OCI-M1 (cell line): ENCODE measurements at regions not wholly inside any gene's neighbourhood (a gene's known extent, or its start where the extent isn't known, plus 50 kb on each side); places are given as distances from the start of the nearest gene placed in this dataset.
"Not testable (repeated sequence)": the region's sequence is repeated elsewhere in the genome, so short reads cannot be mapped to it uniquely, and the experiment has no call there.

Source experiments
- DNase-seq: peaks from one replicate; lab custom pipeline; 2025; lab: John Stamatoyannopoulos, UW

DNA sequence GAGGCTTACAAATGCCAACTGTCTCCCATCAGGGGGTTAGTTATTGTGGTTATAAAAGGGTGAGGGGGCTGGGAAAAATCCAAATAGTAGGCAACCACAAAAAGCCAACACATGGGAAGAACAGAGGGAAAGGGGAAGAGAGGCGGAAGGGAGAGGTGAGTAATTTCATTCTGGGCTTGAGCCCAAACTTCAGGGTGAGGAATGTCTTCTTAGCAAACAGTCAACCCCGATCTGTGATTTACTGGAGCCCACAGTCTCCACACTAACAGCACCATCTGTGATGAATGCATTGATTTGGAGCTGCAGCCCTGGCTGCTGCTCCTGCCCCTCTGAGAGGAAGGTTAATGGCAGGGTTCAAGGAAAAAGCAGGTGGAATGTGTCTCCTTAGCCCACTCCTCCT is 162.2 kb upstream of the GPR101 start:
- no peak for DNase-seq

DNA sequence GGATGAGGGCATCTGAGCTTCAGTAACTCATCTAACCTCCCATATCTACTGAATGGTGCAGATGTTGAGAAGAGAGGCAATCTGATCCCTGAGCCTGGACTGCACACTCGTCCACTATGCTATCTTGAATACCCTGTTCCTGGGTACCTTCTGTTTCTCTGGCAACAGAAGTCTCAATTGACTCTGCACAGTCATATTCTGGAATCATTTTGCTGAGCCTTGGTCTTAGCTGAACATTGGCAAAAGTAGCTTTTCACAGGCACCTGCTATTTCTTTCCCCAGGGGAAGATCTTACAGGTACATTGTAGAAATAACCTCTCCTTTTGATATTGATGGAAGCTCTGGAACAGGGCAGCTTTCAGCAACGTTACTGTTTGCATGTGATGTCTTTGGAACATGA is 161.5 kb upstream of the GPR101 start:
- DNase-seq = no peak

DNA sequence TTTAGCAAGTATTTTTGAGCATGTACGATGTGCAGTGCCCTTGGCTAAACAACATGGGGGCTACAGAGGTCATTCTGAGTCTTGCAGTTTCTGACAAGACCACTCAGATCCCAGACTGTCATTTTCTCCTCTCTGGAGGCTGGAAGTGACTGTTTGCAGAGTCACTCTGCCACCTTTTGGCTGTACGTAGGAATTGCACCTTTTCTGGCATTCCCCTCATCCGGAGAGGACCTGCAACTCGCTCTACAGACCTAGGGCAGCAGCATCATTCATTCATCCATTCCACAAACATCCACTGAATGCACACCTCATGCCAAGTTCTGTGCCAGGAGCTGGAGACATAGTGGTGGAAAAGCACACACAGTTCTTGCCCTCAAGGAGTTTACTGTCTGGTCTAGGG is 160.4 kb upstream of the GPR101 start:
- peak; percentile 66 for DNase-seq

DNA sequence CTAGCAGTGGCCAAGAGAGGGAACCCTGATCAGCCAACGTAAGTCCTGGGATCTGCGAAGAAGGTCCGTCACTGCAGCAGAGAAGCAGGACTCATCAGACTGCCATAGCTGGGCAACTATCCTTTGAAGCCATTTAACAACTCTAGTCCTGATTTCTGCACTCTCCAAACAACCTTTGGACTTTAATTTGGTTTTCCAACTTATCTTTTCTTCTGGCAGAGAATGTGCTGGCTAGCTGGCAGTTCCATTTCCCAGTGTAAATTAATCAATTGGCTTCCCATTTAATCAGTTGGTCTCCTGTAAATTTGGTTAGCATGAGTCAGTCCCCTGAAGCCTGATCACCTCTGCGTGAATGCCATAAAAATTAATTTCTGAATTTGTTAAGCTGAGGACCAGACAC is 153.7 kb upstream of the GPR101 start:
- no peak for DNase-seq

DNA sequence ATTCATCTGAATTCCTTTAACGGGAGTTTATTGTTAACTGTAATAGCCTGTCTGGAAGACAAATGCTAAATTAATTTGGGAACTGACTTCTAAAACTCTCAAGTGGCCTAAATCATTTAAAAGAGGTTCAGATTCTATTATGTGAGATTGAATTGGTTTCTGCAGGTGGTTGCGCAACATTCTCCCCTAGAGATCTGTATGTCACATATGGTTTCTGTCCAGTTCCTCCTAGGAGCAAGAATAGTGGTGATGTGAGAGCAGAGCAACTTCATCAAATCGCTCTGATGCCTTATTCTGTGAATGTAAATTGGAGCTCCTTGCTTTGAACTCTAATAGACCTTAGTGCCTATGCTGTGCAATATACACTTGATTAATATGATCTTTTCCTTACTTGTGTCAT is 144.6 kb upstream of the GPR101 start:
- no peak for DNase-seq

DNA sequence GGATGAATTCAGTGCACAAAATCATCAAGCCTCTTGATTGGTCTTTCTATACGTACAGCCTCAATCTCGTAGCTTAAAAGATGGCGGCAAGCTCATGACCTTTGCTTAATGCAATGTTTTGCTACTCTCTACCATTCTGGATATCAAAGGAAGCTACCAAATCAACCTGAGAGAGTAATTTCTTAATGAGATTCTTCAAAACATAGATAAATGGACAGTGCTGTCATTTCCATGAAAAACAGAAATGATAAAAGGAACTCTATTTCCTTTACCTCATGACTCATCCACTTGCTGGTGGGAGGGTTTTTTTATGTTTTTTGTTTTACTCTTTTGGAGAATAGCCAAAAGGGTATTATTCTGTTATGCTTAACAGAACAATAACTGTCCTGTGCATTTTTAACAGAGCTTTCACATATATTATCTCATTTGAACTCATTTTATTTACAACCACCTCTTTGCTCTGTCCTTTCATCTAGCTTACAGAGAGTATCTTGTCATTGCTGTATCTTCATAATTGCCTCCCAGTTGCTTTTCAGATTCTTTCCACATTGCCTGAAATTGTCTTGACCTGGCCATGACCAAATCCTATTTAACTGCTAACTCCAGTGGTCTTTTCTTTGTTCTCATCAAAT is 138.6 kb upstream of the GPR101 start:
- peak; percentile 4 for DNase-seq

DNA sequence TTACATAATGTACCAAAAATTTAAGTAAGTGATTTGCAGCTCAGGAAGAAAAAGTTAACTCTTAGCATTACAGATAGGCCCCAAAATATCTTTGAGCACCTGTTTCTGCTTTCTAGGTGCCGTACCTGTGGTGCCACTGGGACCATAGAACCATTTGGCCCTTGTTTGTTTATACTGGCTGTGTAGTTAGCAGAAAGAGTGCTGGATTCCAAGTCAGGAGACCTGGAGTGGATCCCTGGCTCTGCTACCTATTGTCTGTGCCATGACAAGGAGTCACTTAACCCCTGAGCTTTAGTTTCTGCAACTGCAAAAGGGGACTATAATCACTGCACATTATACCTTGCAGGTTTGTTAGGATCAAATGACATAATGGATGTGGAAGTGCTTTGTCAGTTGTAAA is 137.8 kb upstream of the GPR101 start:
- no peak for DNase-seq

DNA sequence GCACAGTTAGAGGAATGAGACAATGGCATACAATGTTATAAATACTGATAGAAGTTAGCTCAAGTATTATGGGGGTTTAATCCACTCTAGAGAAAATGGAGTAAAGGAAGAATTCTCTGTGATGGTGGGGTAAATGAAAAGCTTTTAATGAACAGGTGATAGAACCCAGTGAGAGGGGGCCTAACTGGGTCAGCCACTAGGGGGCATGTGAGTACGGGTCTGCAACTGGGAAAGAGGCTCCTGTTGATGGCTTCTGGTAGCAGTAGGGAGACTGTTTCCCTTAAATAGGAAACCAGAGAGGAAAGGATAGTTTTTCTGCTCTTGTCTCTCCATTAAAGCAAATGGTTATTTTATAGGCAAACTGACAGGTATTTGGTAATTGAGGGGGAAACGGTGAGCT is 132.8 kb upstream of the GPR101 start:
- peak; percentile 5 for DNase-seq

DNA sequence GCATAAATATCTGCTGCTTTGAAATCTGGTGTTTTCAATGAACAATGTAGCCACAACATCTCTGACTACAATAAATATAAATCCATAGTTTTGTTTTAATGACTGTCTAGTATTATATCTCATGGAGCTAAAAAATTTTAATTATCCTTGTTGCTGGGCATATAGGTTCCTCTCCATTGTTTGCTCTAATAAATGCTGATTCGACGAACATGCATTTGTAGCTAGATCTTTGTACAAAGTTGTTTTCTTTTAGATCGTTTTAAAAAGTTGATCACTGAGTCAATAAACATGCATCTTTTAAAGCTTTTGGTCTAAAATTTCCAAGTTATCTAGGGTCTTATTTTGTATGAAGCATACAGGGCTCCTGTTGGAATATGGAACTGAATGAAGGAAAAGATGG is 130.5 kb upstream of the GPR101 start:
- DNase-seq = no peak

DNA sequence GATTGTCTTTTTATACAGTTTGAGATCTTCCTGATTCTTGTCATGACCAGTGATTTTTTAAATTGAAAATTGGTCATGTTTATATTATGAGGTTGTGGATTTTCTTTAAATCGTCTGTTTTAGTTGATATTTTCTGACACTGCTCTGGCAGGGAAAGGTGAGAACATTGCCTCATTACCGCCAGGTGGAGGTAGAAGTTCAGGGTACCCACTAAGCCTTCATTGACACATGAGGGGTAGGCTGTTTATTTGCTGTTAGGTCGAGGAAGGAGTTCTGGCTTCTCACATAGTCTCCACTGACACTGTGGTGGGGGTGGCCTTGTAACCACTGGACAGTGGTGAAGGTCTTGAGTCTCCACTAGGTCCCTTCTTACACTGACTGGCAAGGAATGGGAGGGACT is 117.6 kb upstream of the GPR101 start:
- DNase-seq = no peak

DNA sequence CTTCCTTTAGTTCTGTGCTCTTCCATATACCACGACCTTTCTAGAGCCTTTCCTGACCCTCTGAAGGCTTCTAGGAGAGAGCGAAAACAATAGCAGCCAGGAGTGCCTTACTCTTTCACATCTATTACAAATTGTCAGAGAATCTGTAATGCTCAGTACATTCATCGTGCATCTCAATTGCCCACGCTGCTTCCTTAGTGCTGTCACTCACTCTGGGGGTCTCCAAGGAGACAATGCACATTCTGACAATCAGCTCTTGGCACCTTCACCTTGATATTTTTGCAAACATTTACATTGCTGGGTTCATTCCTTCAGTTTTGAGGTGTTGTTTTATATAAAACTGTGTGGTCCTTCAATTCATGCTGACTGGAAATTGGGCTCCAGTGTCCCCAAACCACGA is 110.1 kb upstream of the GPR101 start:
- DNase-seq = no peak

DNA sequence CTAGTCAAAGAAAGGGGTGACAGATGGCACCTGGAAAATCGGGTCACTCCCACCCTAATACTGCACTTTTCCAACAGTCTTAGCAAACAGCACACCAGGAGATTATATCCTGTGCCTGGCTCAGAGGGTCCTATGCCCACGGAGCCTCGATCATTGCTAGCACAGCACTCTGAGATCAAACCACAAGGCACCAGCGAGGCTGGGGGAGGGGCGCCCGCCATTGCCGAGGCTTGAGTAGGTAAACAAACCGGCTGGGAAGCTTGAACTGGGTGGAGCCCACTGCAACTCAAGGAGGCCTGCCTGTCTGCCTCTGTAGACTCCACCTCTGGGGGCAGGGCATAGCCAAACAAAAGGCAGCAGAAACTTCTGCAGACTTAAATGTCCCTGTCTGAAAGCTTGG is 88.9 kb upstream of the GPR101 start:
- not testable (repeated sequence) for DNase-seq

DNA sequence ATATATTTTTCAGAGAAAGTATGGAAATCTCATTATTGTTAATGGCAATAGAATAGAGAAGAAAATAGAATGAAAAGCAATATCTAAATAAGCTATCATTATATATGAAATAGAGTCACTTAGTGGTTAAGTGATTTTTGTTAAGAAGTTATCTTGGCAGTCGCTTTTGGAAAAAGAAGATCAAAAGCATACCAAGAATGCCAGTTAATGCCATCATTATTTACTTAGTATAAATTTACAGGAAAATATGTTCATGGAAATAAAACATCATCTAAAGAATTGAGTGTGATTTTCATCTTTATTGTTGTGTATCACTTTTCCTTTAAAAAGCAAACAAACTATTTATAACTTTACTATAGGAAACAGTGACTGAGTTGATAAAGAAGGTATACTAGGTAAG is 85.3 kb upstream of the GPR101 start:
- no peak for DNase-seq

DNA sequence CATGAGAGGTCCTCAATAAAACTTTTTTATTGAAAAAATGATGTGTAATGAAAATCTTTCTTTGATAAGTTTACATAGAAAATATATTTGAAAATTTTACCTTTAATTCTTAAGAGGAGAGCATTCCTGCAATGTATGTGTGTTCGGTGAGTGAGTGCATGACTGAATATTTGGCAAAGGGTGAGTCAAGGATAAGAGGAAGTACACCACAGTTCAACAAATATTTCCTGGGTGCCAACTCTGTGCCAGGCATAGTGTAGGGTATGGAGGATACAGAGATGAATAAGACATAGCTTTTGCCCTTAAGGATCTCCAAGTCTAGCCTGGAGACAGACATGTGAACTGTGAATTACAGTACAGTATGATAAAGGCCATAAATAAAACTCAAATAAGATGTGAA is 84.7 kb upstream of the GPR101 start:
- DNase-seq = no peak

DNA sequence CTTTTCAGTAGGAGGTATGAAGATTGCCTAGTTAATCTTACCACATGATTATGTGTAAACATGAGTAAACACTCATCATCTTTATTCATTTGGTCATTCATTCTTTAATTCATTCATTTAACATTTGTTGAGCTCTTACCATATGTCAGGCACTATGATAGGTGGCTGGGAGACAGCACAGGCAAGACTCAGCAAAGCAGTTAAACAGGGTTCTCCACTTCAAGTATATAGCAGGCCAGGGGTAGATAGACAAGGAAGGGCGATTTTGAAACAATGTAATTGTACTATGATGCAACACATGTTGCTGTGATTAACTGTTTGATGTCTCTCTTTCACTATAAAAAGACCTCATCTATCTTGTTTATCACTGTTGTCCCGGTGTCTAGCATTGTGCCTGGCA is 84.3 kb upstream of the GPR101 start:
- DNase-seq = no peak

DNA sequence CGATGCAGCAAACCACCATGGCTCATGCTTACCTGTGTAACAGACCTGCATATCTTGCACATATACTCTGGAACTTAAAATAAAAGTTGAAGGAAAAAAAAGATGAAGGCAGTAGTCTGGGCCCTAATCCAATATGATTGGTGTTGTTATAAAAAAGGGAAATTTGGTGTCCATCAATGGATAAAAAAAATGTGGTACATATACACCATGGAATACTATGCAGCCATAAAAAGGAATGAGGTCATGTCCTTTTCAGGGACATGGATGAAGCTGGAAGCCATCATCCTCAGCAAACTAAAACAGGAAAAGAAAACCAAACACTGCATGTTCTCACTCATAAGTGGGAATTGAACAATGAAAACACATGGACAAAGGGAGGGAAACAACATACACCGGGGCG is 74.1 kb upstream of the GPR101 start:
- not testable (repeated sequence) for DNase-seq

DNA sequence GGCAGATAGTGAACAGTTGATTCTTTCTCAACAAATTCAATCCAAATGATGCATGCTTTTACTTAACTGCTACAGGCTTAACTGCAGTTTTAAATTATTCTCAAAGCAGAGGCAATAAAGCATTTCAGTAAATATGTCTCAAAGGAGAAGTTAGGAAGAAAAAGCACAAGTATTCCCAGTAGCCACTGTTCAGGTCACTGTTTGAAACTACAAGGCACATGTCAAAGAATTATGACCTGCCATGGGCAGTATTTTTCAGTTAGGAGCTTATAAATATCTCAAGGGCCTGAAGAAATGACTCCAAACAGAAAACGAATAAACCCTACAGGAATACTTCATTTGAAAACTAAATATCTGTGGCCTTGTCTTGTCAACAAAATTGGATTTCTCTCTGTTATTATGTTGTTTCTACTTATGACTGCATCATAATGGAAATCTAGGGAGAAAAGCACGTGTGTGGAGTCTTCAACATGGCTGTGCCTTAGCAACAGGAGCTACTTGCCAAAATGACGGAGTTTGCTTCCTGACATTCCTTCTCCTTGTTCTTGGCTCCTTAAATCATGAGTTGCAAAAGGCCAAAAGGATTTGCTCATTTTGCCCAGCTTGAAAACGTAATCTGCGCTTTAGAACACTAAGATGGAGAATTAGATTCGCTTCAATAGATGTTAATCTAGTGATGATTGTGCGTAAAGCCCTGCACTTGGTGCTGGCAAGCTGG is 67.6 kb upstream of the GPR101 start:
- DNase-seq = no peak
